ENCODE measurements at regions not wholly inside any gene's neighbourhood (a gene's known extent, or its start where the extent isn't known, plus 50 kb on each side); places are given as distances from the start of the nearest gene placed in this dataset.

DNA sequence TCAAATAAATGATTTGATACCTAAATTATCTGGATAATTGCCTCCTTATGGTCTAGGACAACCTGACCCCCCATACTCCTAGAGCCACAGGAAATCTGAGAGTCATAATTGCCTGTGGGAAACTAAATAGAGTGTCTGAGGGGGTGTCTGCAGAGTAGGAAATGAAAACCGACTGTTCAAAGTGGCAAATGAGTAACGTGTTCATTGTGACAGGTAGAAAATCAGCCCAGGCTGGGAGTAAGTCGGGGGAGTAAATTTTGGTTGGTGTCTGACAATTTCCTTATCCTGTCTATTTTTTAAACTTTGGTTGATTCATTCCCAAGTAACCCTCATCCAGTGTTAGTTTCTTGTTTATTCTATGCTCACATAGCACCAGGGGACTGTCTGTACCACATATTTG, 51.6 kb upstream of the HOXC13 start:
- POLR2A ChIA-PET, result no interaction called here
- peaks cover 45% of the 10 kb centered on the region for H3K27me3 Mint-ChIP-seq

DNA sequence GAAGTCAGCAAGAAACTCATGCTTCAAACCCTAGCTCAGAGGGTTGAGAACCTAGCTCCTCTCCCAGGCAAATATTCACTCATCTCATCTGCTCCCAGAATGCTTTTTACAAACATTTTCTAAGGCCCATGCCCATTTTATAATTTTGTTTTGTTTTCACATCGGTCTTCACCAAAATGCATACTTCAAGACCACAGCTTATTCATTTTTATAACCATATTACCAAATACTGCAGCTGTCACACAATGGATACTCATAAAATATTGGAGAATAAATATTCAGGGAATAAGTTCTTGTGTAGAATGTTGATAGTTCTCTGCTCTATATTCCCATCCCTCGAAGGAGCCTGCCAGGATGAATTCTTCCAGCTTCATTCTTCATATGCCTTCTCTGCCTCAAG, 50.8 kb upstream of the HOXC13 start:
- no peak overlapping the region for H3K4me3 Mint-ChIP-seq
- H3K27ac Mint-ChIP-seq, result no peak overlapping the region
- DNase-seq (no peak), ATAC-seq (no peak)
- POLR2A ChIA-PET, result no interaction called here
- peaks cover 48% of the 10 kb centered on the region for H3K27me3 Mint-ChIP-seq
- no peaks in the 10 kb centered on the region for H3K4me1 Mint-ChIP-seq
- intact Hi-C loops (cut with DNase I, micrococcal nuclease), result no loop called here
- CTCF ChIA-PET, result interaction anchor here (1.1 to 1.3 kb wide), 2 partner anchors 12 to 106 kb away, joined by 3 to 4 read pairs; no protein-coding TSS in a partner anchor
- no peaks in the 10 kb centered on the region for H3K9me3 Mint-ChIP-seq (ENCODE audit: low read depth)
- no peaks in the 10 kb centered on the region for H3K36me3 Mint-ChIP-seq (ENCODE audit: low read depth)

More for the DNA sequence above, 51.6 kb upstream of the HOXC13 start:
- CTCF ChIA-PET, result interaction anchor here (1.3 kb wide), 1 partner anchor 13 kb away, joined by 4 read pairs; no protein-coding TSS in a partner anchor
- no peak for ATAC-seq
- H3K4me1 Mint-ChIP-seq, result no peaks in the 10 kb centered on the region
- H3K4me3 Mint-ChIP-seq, result no peak overlapping the region
- H3K9me3 Mint-ChIP-seq (ENCODE audit: low read depth), result no peaks in the 10 kb centered on the region
- H3K36me3 Mint-ChIP-seq (ENCODE audit: low read depth), result no peaks in the 10 kb centered on the region
- DNase-seq, result no peak
- intact Hi-C loops (cut with DNase I, micrococcal nuclease), result no loop called here
- no peak overlapping the region for H3K27ac Mint-ChIP-seq

Measured in activated CD4-positive, alpha-beta T cell treated with anti-CD3 and anti-CD28 coated beads for 36 hours (primary cell).